Stimulated activated CD4-positive, alpha-beta T cell treated with anti-CD3 and anti-CD28 coated beads, Interleukin-1b, Interleukin-23, amount 100 ng/mL, for 24 hours (primary cell): ENCODE measurements at regions not wholly inside any gene's neighbourhood (a gene's known extent, or its start where the extent isn't known, plus 50 kb on each side); places are given as distances from the start of the nearest gene placed in this dataset.

Experiments used
- DNase-seq, 4 experiments: peaks; one replicate each; pipeline ENCODE4 v3.0.0-alpha.2; 2020; ENCODE audit warnings: low read depth in 4 of 4, low spot score in 1 of 4

DNA sequence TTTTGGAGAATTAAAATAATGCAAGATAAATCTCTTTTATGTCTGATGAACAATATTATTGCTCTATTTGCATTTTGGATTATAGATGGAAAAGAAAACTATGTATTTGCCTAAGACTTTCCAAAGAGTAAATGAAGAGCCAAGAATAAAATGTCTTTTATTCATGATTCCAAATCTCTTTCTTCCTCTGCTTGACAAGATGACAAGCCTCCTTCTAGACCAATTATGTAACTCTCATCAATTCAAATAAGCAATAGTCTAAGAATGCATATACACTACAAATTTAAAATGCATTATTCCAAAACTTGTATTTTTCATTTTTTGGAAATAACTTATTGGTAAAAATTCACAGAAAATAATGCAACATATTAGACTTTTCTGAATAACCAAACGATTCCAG lies 377.3 kb downstream of the GASK1B start:
- no peak for DNase-seq

GRCh38 chr4:157792716-157793115 lies 380.1 kb downstream of the GASK1B start:
- DNase-seq = no peak

- no peak for DNase-seq
These were observed 381.6 kb downstream of the GASK1B start for GRCh38 chr4:157791236-157791635.

- no peak for DNase-seq
These were observed 385.2 kb downstream of the GASK1B start for GRCh38 chr4:157787618-157788017.

- no peak for DNase-seq
These were observed 391.5 kb downstream of the GASK1B start for GRCh38 chr4:157781361-157781760.

GRCh38 chr4:157779081-157779480 lies 393.7 kb downstream of the GASK1B start:
- no peak for DNase-seq

DNA sequence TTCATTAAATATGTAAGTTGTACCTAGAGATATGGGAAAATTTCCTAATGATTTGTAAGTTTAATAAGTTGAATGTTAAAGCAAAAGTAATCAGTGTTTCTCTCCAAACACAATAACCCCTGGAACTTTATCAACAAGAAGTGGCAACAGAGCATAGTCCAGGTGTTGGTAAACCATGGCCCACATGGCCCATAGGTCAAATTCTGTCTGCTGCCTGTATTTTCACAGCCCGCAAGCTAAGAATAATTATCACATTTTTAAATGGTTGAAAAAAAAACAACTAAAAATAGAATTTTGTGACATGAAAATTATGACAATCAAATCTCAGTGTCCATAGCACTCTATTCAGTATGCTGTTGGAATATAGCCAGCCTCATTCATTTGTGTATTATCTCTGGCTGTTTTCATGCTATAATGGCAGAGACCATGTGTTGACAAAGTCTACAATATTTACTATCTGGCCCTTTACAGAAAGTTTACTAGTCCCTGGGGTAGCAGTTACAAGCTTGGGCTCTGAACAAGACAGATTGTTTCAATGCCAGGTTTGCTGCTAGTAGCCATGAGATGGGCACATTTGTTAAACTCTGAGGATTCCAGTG lies 395.8 kb downstream of the GASK1B start:
- no peak for DNase-seq

DNA sequence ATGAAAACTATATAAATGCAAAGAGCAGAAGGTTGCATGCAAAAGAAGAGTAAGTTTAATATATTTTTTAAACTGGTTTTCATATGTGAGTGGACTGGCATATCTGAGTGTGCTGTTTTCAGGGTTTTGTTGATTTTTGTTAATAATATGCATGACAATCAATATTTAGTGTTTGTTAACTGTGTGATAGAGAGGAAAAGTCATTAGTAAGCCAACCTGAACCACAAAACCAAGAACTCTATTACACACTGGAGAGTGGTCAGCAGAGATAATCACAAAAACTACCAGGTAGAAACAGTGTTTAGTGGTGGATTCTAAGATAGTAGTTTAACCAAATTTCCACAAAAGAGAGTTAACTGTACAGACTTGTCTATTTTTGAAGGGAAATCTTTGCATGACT lies 396.9 kb downstream of the GASK1B start:
- DNase-seq = no peak

GRCh38 chr4:157772907-157773306 lies 399.9 kb downstream of the GASK1B start:
- no peak for DNase-seq

DNA sequence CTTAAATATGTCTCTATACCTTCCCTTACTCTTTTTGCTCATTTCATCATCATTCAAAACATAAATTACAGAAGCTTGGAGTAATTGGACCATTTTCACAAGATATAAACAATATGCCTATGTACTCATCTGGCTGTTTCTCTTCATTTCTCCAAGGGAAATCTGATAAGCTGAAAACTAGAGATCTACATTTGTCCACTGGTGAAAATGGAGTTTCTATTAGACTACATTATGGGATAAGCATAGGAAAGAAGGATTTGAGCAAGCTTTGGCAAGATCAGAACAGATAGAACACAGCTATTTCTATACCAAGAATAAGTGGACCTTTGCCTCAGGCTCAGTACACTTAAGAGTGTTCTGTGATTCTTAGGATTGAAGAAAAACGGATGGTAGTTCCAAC lies 404.4 kb downstream of the GASK1B start:
- DNase-seq = no peak

DNA sequence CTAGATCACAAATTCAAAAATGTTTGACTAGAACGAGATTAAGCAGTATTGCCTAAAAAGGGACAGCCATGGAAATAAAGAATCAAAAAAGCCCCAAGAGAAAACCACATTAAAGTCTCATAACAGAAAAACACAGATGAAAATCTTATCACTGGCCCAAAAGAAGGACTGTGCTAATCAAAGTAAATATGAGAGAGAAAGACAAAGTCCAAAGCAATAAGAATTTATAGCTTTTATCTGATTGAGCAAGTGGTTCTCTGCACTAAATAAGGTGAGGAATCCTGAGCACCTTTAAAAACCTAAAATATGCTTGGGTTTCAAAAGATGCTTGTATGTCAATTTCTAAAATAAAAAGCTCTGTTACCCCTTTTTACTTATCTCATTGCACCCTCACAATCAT lies 409.3 kb downstream of the GASK1B start:
- DNase-seq = no peak

DNA sequence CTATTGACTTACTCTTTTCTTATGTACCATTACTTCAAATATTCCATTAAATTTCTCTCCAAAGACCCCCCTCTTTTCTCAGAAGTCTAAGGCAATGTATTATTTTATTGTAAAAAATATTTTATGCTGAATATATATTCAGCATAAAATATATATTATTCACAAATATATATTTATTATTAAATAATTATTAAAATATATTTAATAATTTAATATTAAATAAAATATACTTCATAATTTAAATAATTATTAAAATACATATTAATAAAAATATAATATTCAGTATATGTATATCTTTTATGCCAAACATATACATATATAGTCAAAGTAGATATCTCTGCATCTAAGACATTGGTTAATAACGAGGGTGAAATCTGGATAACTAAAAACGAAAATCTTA lies 418.4 kb downstream of the GASK1B start:
- DNase-seq = no peak

GRCh38 chr4:157751631-157752030 lies 421.2 kb downstream of the GASK1B start:
- DNase-seq = no peak

DNA sequence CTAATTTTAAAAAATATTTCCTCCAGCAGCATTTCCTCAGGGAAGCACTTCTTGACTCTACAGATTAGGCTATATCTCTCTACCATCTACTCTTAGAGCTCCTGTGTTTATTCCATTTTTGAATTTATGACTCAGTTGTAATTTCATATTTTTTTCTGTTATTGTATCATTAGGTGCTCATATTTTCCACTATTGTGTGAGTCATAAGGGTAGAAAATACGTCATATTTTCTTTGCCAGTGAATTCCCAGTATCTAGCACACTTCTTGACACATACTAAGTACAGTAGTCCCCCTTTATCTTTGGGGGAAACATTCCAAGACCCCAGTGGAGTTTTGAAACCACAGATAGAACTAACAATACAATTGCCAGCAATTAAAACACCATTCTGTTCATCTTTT lies 431.2 kb downstream of the GASK1B start:
- DNase-seq = no peak

- no peak for DNase-seq
These were observed 433.6 kb downstream of the GASK1B start for GRCh38 chr4:157739242-157739641.

- no peak for DNase-seq
These were observed 444.6 kb downstream of the GASK1B start for GRCh38 chr4:157728215-157728614.

- DNase-seq = no peak
These were observed 445.7 kb downstream of the GASK1B start for GRCh38 chr4:157727163-157727562.

- no peak for DNase-seq
These were observed 450.7 kb downstream of the GASK1B start for GRCh38 chr4:157722146-157722545.

GRCh38 chr4:157713342-157713741 lies 459.5 kb downstream of the GASK1B start:
- no peak for DNase-seq

- no peak for DNase-seq
These were observed 466.7 kb downstream of the GASK1B start for GRCh38 chr4:157706155-157706554.

DNA sequence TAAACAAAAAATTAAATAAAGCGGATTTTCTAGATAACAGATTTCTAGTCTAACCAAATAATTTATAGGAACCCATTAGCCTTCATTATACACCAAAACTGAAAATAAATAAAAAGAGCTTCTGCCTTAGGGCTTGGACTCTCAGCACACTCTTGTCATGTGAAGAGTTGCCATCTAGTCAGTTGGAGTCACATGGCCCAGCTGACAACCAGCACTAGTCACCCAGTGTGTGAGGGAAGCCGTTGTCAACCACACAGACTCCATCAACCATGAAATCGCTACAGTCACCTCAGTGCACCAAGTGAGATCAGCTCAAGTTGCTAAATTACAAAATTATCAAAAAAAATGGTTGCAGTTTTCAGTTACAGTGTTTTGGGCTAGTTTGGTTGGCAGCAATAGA lies 470.0 kb downstream of the GASK1B start:
- DNase-seq = no peak

- no peak for DNase-seq
These were observed 471.2 kb downstream of the GASK1B start for GRCh38 chr4:157701695-157701994.

DNA sequence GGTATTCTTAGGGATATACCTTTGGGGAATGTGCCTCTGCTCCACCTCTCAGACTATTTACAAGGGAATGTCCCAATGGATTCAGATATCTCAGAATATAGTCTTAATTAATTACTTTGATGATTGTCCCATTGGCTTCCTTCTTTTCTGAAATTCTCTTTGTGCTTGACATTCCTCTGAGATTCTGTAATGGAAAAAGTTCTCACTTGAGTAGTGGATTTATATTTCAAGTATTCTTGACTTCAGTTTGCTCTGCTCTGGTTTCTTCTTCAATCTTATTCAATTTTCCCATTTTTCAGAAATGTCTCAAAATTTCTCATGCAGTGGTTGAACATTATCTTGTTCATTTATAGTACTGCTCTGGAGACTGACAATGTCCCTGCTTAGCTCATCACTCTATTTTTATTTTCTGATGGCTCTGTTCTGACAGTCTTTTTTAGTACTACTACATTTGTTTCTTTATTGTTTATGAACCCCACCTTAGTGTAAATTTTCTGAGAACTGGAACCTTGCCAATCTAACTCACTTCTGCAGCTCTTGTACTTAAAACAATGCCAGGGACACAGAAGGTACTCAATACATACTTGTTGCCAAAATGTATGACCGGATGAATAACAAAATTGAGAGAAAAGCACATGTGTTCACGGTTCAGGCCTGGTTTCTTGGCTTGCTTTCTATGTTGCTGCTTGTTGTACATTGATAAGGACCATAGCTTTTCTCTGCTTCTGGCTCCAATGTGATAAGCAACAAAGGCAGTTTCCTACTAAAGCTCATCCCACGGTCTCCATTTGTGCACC lies 471.7 kb downstream of the GASK1B start:
- no peak for DNase-seq
